HG03439 (cell line): ENCODE measurements at regions not wholly inside any gene's neighbourhood (a gene's known extent, or its start where the extent isn't known, plus 50 kb on each side); places are given as distances from the start of the nearest gene placed in this dataset.
"Not testable (repeated sequence)": the region's sequence is repeated elsewhere in the genome, so short reads cannot be mapped to it uniquely, and the experiment has no call there.

Experiments used
- ATAC-seq: cut with Tn5 transposase; IDR thresholded peaks from one replicate; pipeline ENCODE4 v1.9.1; 2021; ENCODE audit warnings: mild to moderate bottlenecking, moderate library complexity; ENCODE audit not compliant: unreplicated experiment

DNA sequence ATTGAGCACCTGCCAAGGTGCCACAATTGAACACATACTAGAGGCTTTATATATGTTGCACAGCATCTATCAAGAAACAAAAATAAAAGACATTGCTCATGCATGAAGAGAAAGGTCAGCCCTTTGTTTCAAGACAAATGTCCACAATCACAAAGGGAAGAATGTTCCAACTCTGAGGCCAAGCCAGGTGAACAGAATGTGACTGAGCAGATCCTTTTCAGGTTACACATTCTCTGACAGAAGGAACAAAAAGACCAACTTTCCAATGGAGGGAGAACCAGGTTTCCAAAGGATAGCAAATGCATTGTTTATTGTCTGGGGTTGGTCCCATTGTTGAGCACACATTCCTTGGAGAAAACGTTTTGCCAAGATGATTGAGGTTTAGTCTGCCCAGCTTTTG lies 50.2 kb upstream of the FAM174B start:
- ATAC-seq = no peak

GRCh38 chr15:92706201-92706600 lies 50.6 kb upstream of the FAM174B start:
- no peak for ATAC-seq

DNA sequence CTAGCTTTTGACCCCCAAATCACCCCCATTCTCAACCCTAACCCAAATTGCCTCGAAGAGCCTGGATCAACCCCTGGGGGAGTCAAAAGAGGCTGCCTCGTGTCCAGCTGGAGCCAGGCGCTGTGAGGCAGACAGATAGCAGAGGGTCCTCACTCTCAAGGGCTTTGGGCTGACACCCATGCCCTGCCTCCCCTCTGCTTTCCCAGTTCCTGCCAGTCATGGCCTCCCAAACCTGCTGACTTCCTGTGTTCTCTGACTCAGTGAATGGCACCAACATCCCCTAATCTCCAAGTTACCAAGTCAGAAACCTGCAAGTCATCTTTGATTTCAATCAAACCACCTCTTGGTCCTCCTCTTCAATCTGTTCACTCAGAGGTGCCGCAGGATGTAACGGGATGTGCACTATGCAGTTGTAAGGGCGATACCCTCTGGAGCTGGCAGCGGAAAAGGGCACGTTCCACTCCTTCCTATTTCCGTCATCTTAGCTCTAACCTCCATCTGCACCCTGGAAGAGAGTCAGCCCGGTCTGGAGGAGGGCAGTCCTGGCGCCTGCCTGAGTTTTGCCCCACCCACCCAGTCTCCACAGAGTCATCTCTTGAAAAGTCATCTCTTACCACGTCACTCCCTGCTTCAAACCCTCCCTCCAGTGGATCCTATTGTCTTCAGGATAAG lies 52.4 kb upstream of the FAM174B start:
- no peak for ATAC-seq

- ATAC-seq = no peak
These were observed 53.1 kb upstream of the FAM174B start for GRCh38 chr15:92708635-92709034.

- ATAC-seq = no peak
These were observed 53.7 kb upstream of the FAM174B start for GRCh38 chr15:92709110-92709790.

DNA sequence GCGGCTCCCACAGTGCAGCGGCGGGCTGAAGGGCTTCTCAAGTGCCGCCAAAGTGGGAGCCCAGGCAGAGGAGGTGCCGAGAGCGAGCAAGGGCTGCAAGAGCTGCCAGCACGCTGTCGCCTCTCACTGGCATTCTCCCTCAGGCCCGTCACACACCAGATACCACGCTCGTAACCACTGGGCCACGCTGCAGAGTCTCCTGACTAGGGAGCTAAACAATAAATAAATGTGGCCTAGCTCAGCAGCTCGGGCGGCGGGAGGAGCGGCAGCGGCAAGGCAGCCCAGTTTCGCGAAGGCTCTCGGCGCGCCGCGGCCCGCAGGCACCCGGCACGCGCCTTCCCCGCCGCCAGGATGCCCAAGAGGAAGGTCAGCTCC lies 55.9 kb upstream of the FAM174B start:
- ATAC-seq = no peak

DNA sequence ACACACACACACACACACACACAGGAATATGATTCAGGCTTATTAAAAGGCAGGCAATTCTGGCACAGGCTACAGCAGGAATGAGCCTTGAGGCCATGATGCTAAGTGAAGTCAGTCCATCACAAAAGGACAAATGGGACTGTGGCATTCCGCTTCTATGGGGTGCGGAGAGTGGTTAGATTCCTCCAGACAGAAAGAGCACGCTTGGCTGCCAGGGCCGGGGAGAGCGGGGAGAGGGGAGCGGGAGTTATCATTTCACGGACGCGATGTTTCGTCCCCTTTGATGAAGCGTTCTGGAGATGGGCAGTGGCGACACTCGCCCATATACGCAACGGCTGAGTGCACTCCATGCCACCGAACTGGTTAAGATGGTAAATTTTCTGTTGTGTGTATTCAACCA lies 58.5 kb upstream of the FAM174B start:
- peak; percentile 29 for ATAC-seq

- peak; percentile 73 for ATAC-seq
These were observed 59.2 kb upstream of the FAM174B start for GRCh38 chr15:92714477-92715401.

DNA sequence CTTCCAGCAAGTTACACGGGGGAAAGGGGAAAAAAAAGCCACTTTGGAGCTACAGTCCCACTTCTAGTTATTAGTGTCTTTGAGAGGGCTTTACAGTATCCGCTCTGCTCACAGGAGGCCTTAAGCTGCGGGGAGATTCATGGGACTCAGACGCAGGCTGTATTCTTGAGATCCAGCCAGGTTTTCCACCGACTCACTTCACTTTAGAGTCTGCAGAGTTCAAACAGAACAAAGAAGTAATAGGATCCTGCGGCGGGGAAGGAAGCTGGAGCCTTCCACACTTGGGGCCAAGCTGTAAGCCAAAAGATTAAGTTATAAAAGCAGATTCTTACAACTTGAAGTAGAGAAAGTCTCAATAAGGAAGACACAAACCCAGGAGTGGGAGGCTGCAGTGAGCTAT lies 60.2 kb upstream of the FAM174B start:
- no peak for ATAC-seq

- no peak for ATAC-seq
These were observed 63.4 kb upstream of the FAM174B start for GRCh38 chr15:92719021-92719420.

- ATAC-seq = no peak
These were observed 68.6 kb upstream of the FAM174B start for GRCh38 chr15:92724144-92724543.

DNA sequence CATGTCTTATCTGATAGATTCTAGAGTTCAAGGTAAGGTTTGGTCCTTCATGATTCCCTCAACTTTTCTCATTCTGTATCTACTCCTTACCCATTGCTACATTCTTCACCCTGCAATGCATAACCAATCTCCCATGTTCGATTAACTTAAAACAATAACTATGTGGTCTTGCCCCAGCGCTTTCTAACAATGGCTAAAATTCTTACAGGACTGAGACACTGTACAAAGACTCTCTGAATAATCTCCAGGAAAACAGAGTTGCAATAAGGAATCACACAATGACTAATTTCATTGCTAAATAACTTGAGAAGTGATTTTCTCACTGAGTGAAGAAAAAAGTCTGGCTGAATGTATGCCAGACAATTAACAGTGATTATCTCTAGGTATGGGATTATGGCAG lies 69.6 kb upstream of the FAM174B start:
- ATAC-seq = no peak

GRCh38 chr15:92728266-92728665 lies 72.7 kb upstream of the FAM174B start:
- no peak for ATAC-seq

DNA sequence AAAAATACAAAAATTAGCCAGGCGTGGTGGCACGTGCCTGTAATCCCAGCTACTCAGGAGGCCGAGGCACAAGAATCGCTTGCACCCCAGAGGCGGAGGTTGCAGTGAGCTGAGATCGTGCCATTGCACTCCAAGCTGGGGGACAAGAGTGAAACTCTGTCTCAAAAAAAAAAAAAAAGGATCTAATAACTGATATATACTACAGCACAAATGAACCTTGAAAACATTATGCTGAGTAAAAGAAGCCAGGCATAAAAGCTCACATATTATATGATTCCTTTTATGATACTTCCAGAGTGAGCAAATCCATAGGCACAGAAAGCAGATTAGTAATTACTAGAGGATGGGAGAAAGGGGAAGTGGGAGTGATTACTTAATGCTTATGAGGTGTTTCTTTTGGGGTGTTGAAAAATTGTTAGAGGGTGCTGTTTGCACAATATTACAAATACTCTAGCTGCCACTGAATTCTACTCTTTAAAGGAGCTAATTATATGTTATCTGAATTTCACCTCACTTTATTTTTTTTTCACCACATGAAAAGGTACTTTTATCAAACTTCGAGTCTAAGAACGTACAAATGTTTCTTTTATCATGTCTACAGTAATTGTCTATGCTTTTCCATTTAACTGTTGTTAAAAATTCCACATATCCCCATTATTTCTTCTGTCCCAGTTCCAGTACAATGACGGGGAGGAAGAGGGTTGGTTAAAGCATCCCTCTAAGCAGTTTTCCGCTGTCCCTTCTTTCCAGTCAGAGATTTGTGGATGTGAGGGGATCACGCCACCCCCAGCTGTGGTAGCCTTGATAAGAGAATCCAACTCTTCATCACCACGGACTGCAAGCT lies 77.7 kb upstream of the FAM174B start:
- ATAC-seq = no peak

GRCh38 chr15:92733934-92734521 lies 78.5 kb upstream of the FAM174B start:
- ATAC-seq = no peak

GRCh38 chr15:92739246-92739645 lies 83.7 kb upstream of the FAM174B start:
- ATAC-seq = not testable (repeated sequence)

DNA sequence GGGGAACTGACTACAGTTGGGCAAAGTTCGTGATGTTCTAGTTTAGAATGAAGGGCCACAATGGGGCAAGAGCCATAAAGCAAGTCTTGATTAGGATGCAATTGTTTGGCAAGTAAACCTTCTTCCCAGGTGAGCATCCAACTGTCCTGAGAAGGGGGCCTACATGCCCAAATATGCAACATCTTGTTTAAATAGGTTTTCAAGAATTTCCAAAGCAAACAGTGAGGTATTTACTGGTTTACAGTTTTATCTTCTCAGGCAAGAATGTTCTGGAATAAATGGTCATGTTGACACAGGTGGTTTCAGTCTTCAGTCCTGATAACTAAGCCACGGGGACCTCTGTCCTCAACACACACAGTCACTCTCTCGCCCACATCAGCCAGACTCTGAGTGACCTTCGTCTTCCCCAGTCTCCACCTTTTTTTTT lies 90.3 kb upstream of the FAM174B start:
- no peak for ATAC-seq

DNA sequence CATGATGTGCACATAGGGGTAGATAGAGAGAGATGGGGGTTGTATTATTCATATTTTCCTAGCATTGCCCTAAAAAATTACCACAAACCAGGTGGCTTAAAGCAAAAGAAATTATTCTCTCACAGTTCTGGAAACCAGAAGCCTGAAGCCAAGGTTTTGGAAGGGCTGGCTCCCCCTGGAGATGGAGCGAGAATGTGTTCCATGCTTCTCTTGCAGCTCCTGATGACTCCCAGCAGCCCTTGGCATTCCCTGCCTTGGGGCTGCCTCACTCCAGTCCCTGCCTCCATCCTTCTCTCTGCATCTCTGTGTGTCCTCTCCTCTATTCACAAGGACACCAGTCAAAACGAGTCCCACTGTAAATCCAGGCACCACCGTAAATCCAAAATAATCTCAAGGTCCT lies 91.5 kb upstream of the FAM174B start:
- ATAC-seq = no peak

DNA sequence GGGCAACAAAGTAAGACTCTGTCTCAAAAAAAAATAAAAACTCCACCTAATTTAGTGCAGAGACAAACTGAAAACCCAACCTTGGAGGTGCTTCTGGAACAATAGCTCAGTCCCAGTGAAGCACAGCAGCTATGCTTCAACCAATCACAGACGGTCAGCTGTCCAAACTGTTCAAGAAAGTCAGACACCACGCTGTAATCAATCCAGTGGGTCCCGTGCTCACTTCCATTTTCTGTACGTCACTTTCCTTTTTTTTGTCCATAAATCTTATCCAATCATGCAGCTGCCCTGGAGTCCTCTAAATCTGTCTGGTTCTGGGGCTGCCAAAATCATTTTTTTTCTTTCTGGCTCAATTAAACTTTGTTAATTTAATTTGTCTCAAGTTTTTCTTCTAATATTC lies 93.6 kb upstream of the FAM174B start:
- ATAC-seq = no peak

DNA sequence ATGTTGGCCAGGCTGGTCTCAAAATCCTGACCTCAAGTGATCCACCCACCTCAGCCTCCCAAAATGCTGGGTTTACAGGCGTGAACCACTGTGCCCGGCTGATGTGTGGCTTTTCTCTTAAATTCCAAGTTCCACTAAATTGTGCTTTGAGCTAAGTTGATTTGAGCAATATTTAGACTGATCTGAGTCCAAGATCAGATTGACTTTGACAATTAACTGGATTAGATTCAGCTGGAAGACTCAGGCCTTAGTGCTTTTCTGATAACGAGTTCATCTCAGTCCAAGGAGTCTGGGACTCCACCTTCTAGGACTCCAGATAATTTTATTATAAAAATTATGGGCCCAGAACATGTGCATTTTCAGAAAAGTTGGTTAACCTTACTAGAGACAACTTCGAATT lies 94.4 kb upstream of the FAM174B start:
- ATAC-seq = no peak
